AG09319 (cell line): ENCODE measurements at regions not wholly inside any gene's neighbourhood (a gene's known extent, or its start where the extent isn't known, plus 50 kb on each side); places are given as distances from the start of the nearest gene placed in this dataset.

Experiments
- DNase-seq: peaks from one replicate; pipeline ENCODE4 v3.0.0-alpha.2; 2010; ENCODE audit warnings: low read depth; ENCODE audit errors: extremely low read depth
- CTCF ChIP-seq: IDR thresholded peaks from 2 replicates; pipeline ENCODE4 v1.5.1; 2011; ENCODE audit warnings: low read depth, mild to moderate bottlenecking, inconsistent platforms, low read length, moderate library complexity

GRCh38 chr15:38668898-38669391, 104.3 kb upstream of the RASGRP1 start:
- no peak for DNase-seq

DNA sequence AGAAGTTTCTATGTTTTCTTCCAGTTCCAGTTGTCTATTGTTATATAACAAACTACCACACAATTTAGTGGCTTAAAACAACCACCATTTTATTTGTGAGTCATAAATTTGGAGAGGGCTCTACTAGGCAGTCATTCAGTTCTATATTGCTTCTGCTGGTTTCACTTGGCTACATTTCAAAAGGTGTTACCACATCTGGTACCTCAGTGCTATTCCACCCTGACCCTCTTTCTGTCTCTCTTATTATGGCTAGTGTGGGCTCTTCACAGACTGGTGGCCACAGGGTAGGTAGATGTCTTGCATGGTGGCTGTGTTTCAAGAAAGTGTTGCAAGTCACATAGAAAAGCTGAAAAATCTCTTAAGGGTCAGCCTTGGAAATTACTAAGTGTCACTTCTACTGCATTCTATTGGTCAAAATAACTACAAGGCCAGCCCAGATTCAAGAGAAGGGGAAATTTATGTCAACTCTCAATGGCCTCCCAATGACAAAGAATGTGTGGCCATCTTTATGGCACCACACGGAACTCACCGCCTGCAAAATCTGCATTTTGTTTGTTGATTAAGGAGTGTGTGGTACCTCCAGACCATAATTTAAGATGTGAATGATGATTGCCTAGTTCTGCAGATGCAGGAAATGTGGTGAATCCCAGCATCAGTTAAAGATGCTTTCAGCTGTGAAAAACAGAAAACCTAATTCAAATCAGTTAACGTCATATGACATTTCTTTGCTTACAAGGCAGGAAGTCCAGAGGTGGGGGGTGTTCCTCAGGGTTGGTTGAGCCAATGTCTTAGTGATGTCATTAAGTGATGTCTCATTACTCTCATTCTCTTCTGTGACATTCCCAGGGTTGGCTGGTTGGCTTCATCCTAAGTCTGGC, 105.8 kb upstream of the RASGRP1 start:
- TF ChIP-seq CTCF, result no peak
- DNase-seq, result no peak

More at GRCh38 chr15:38668898-38669391, 104.3 kb upstream of the RASGRP1 start:
- no peak for TF ChIP-seq CTCF

GRCh38 chr15:38671006-38671387, 106.4 kb upstream of the RASGRP1 start:
- no peak for TF ChIP-seq CTCF
- DNase-seq, result no peak

DNA sequence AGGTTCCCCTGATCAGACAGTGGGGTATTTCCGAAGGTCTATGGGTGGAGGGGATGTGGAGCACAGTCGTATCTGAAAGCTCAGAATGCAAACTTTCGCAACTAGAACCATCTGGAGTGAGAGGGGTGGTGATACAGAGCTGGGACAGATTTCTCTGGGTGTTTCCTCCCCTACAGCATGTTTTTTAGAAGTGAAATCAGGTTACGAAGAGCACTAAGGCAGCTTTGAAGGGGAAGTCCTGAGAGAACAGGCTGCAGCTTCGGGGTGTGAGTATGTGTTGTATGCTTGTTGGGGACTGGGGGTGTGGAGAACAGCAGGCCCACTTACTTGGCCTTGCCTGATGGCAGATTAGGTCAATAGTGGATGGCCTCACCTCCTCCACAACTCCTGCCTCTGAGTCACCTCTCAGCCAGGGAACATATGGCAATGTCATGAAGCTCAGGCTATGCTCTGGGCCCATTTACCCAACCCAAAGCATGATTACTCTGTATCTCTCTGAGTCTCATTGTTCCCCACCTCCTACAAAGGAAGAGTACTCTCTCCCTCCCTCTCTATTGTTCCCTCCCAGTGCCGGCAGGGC, 107.2 kb upstream of the RASGRP1 start:
- no peak for TF ChIP-seq CTCF
- no peak for DNase-seq

- TF ChIP-seq CTCF, result no peak
- no peak for DNase-seq
Measured at GRCh38 chr15:38672273-38672672, 107.7 kb upstream of the RASGRP1 start.

GRCh38 chr15:38672814-38673670, 108.4 kb upstream of the RASGRP1 start:
- TF ChIP-seq CTCF, result no peak
- no peak for DNase-seq
